Type B pancreatic cell (in vitro differentiated cells): ENCODE measurements at regions not wholly inside any gene's neighbourhood (a gene's known extent, or its start where the extent isn't known, plus 50 kb on each side); places are given as distances from the start of the nearest gene placed in this dataset.

Source experiments
- DNase-seq: peaks from one replicate; pipeline ENCODE4 v3.0.0; 2021; ENCODE audit warnings: mixed read lengths; ENCODE audit not compliant: unreplicated experiment; ENCODE audit errors: extremely low spot score
- H3K27ac Mint-ChIP-seq: 2 replicates; pipeline ENCODE4 v1.8.0; 2021; ENCODE audit warnings: mild to moderate bottlenecking, mixed read lengths
- H3K27me3 Mint-ChIP-seq: 2 replicates; pipeline ENCODE4 v1.8.0; 2021; ENCODE audit warnings: mixed read lengths
- H3K36me3 Mint-ChIP-seq: 2 replicates; pipeline ENCODE4 v1.8.0; 2021; ENCODE audit warnings: mixed read lengths
- H3K4me1 Mint-ChIP-seq: one replicate; pipeline ENCODE4 v1.8.0; 2021; ENCODE audit warnings: mixed read lengths; ENCODE audit not compliant: unreplicated experiment
- H3K4me3 Mint-ChIP-seq: 2 replicates; pipeline ENCODE4 v1.8.0; 2021; ENCODE audit warnings: mild to moderate bottlenecking, mixed read lengths
- H3K9me3 Mint-ChIP-seq: 2 replicates; pipeline ENCODE4 v1.8.0; 2021; ENCODE audit warnings: mixed read lengths
- CTCF ChIP-seq: fragments of 200-600 bp; sonication (generic); conservative IDR thresholded peaks from 2 replicates; pipeline ENCODE4 v1.5.0; 2021; ENCODE audit warnings: antibody characterized with exemption, mild to moderate bottlenecking

GRCh38 chr7:82701949-82702348, 258.4 kb upstream of the CACNA2D1 start:
- no peak for DNase-seq

GRCh38 chr7:82700741-82701140, 257.2 kb upstream of the CACNA2D1 start:
- Mint-ChIP-seq H3K27me3 (no peaks in the 10 kb centered on the region), H3K4me1 (peaks cover 7% of the 10 kb centered on the region), H3K4me3 (no peak overlapping the region), H3K36me3 (no peaks in the 10 kb centered on the region), H3K9me3 (no peaks in the 10 kb centered on the region), H3K27ac (no peak overlapping the region)
- DNase-seq: no peak
- TF ChIP-seq CTCF: no peak

More at GRCh38 chr7:82701949-82702348, 258.4 kb upstream of the CACNA2D1 start:
- Mint-ChIP-seq H3K4me1 (peaks cover 7% of the 10 kb centered on the region), H3K27ac (no peak overlapping the region), H3K4me3 (no peak overlapping the region), H3K27me3 (no peaks in the 10 kb centered on the region), H3K36me3 (no peaks in the 10 kb centered on the region), H3K9me3 (no peaks in the 10 kb centered on the region)
- no peak for TF ChIP-seq CTCF

GRCh38 chr7:82699773-82700186, 256.2 kb upstream of the CACNA2D1 start:
- no peak overlapping the region for H3K27ac Mint-ChIP-seq
- TF ChIP-seq CTCF: no peak
- H3K9me3 Mint-ChIP-seq: no peaks in the 10 kb centered on the region
- H3K4me3 Mint-ChIP-seq: no peak overlapping the region
- H3K4me1 Mint-ChIP-seq: peaks cover 7% of the 10 kb centered on the region
- H3K27me3 Mint-ChIP-seq: no peaks in the 10 kb centered on the region
- no peak for DNase-seq
- H3K36me3 Mint-ChIP-seq: no peaks in the 10 kb centered on the region

GRCh38 chr7:82697897-82698296, 254.3 kb upstream of the CACNA2D1 start:
- Mint-ChIP-seq H3K27me3 (no peaks in the 10 kb centered on the region), H3K27ac (no peak overlapping the region), H3K9me3 (no peaks in the 10 kb centered on the region), H3K4me1 (peaks cover 7% of the 10 kb centered on the region), H3K4me3 (no peak overlapping the region), H3K36me3 (no peaks in the 10 kb centered on the region)
- no peak for DNase-seq
- TF ChIP-seq CTCF: no peak

GRCh38 chr7:82696631-82697030, 253.1 kb upstream of the CACNA2D1 start:
- DNase-seq: no peak
- no peaks in the 10 kb centered on the region for H3K36me3 Mint-ChIP-seq

More at GRCh38 chr7:82696631-82697030, 253.1 kb upstream of the CACNA2D1 start:
- Mint-ChIP-seq H3K4me1 (peaks cover 7% of the 10 kb centered on the region), H3K9me3 (no peaks in the 10 kb centered on the region), H3K27ac (no peak overlapping the region), H3K27me3 (no peaks in the 10 kb centered on the region), H3K4me3 (no peak overlapping the region)
- no peak for TF ChIP-seq CTCF
